ENCODE measurements at regions not wholly inside any gene's neighbourhood (a gene's known extent, or its start where the extent isn't known, plus 50 kb on each side); places are given as distances from the start of the nearest gene placed in this dataset.

- no peak for TF ChIP-seq POLR2A (IDR thresholded peaks at IDR 0.05; ENCODE audit: low read depth, low read length)
- no peak for TF ChIP-seq PAX5 (IDR thresholded peaks at IDR 0.05; ENCODE audit: insufficient read depth, low read length, severe bottlenecking)
- TF ChIP-seq TAF1 (IDR thresholded peaks at IDR 0.05; ENCODE audit: low read depth, low read length) = no peak
Measured at GRCh38 chr2:206859330-206859739, 80.0 kb upstream of the CPO start.

Measured in GM12891 (cell line).